Stimulated activated CD8-positive, alpha-beta memory T cell treated with anti-CD3 and anti-CD28 coated beads, Interleukin-7, amount 100 ng/mL, for 4 hours (primary cell): ENCODE measurements at regions not wholly inside any gene's neighbourhood (a gene's known extent, or its start where the extent isn't known, plus 50 kb on each side); places are given as distances from the start of the nearest gene placed in this dataset.

Source experiments
- DNase-seq, 2 donors: peaks; one replicate each; pipeline ENCODE4 v3.0.0-alpha.2; 2020; ENCODE audit warnings: low read depth in 2 of 2

DNA sequence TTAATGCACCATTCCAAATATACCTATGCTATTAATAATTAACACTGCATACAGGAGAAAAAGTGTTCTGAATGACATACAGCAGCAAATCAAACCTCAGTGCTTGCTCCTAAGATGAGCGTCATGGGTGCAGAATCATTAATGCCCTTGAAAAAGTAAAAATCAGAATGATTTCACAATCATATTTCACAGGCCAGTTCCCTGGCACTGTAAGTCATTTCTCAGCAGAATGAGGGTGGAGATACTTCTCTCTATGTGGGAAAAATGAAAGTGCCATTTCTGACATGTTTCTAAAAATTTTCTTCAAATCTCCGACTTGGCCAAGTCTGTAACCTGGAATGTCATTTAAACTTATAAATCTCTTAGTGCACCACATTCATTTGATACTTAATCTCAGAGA, 549.8 kb upstream of the AGTR1 start:
- no peak for DNase-seq

DNA sequence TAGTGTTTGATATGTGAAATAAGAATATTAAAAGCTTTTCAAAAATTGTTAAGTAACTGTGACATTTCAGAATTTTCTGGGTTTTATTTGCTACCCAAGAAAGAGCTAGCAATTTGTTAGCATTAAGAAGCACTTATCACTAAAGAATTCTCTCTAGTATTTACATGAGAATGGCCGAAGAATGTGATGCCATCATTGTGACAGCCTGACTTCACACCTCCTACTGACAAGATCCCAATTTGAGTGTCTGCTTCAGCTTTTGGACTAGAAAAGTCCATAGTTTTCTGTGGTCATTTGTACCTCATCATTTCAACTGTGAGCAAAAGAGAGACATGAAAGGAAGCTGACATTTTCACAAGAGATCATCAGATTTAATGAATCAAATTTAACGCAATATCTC, 548.1 kb upstream of the AGTR1 start:
- no peak for DNase-seq

DNA sequence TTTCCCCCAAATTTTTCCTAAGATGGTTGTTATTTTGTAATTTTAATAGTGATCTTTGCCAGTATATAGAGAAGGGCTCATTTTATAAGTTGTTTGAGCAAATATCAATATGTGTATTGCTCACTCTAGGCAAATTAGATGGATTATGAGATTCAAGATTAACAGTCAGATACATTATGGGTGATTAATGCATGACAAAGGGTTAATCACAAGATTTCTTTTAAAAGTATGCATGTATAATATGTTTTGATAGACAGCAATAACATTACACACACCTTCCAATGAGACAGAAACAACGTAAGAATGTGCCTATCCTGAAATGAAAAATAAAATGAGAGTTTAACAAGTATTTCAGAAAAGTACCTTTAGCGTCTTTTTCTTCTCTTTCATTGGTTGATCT, 547.6 kb upstream of the AGTR1 start:
- DNase-seq: no peak

GRCh38 chr3:148158210-148158609, 539.5 kb upstream of the AGTR1 start:
- no peak for DNase-seq

DNA sequence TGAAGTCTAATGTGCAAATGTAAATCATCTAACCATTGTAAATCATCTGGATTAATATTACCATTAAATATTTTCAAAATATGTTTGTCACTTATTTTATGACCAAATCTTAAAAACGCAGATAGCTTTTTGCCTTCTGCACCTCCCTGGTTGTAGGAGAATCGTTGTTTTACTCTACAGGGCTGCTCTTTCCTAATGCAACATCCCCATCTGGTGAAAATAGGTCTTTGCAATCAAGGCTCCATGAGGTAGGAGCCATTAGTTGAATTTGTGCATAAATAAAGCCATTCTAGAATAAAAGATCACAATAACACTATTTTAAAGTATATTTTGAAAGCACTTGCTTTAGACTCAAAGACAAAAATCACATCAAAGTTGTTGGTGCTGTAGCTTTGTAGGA, 535.6 kb upstream of the AGTR1 start:
- no peak for DNase-seq

DNA sequence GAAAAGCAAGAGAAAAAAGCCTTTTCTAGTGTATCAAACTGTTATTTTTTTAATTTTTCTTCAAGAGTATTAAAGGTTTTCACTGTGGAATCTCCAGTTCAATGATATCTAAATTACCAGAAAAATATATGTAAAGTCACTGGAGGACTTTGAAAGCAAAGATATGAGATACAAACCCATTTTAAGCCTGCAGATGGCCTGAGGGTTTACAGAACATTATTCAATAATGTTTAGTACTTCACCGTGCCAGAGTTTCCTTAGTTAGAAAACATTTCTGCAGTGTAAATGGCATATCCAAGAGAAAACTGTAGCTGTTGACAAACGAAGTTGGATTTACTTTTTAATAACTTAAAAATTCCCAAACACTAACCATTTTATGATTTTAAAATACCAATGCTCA, 529.4 kb upstream of the AGTR1 start:
- DNase-seq: no peak

DNA sequence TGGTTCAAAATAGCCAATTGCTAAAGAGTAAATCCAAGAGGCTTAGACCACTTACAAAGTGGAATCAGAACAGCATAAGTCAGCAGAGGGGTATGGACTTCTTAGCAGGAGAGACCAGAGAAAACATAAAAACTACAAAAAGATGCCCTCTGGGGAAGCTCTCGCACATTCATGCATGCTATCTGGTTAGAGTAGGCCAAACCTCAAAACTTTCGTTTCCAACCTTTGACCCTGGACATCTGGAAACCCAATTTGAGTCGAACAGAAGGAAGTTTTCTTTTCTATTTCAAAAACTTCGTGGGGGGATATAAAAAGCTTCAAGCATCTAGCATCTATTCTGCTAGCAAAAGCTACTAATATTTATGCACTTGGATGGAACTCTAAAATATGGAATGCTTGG, 523.9 kb upstream of the AGTR1 start:
- no peak for DNase-seq

DNA sequence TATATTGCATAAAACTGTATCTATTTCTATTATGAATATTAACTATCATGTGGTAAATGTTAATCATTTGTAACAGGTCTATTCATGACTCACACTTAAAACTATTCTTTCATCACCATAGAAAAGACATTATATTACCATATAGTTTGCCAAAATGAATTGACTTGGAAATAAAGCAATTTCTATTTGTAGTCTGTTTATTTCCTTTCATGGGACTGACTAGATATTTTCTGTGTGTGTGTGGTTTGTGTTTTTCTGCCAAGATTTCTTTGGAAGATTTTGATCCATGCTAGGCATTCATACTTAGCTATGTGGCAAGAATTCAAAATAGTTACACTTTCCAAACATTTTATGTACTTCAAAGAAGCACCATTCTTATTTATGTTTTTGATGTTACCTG, 522.5 kb upstream of the AGTR1 start:
- no peak for DNase-seq

GRCh38 chr3:148178503-148178902, 519.2 kb upstream of the AGTR1 start:
- DNase-seq: no peak

DNA sequence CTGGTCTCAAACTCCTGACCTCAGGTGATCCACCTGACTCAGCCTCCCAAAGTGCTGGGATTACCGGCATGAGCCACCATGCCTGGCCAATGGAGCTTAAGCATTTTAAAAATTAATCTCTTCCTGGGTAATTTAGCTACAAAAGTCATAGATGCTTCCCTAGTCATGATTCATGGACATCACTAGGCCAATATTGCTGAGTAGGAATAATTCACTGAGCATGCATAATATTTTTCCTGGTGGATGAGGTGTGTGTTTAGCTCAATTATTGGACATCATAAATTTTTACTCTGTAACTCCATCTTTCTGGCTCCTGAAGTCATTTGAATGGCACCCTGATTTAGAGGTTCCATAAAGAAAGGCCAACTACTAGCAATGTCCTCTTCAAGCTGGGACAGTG, 512.9 kb upstream of the AGTR1 start:
- DNase-seq: no peak

DNA sequence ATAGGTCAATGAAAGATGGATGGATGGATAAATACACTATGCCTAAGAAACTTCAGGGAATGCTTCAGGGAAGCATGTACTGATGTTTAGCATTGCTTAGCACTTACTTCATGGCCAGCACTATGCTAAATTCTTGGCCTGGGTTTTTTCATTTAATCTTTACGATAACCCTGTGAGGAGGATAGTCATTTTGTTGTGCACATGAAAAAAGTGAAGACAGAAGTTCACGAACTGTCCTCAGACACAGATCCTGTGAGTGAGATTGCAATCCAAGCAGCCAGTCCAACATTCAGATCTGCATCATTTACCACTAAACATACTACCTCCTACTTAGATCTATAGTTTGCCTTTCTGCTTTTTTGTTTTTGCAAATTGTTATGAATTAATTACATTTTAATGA, 510.8 kb upstream of the AGTR1 start:
- no peak for DNase-seq

DNA sequence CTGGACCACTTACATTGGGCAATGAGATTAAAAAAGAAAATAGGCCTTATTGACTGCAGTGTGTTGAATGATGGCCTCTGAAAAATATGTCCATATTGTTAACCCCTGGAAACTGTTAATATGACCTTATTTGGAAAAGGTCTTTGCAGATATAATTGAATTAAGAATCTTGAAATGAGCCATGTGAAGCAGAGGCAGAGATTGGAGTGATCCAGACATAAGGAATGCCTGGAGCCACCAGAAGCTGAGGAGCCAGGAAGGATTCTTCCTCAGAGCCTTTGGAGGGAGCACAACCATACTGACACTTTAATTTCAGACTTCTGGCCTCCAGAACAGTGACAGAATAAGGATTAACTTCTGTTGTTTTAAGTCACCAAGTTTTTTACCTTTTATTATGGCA, 510.4 kb upstream of the AGTR1 start:
- DNase-seq: no peak

DNA sequence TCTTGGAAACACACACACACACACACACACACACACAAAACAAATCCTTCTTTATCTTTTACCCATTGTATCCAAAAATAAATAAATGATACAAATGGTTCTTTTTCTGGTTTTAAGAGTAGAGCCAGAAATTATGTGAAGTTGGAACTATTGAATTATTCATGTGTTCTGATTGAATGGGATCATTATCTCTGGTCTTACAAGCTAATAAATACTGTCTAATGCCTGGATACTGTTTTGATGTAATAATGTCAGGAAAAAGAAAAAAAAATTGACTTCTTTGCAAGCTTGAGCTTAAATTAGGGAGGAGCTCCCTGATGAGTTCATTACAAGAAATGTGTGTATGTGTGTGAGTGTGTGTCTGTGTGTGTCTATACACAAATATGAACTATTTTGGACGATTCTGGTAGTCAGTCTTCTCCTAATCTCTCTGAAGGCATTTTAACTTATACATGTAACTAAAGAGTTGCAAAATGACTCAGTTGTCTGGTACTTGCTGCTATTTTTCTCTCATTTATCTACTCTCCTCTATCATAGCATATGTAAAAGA, 507.2 kb upstream of the AGTR1 start:
- DNase-seq: no peak

- DNase-seq: no peak
Observed at GRCh38 chr3:148191966-148192365, 505.7 kb upstream of the AGTR1 start.

- no peak for DNase-seq
Observed at GRCh38 chr3:148197061-148197460, 500.6 kb upstream of the AGTR1 start.

- DNase-seq: no peak
Observed at GRCh38 chr3:148202386-148202785, 495.3 kb upstream of the AGTR1 start.

GRCh38 chr3:148203297-148204010, 494.2 kb upstream of the AGTR1 start:
- no peak for DNase-seq

DNA sequence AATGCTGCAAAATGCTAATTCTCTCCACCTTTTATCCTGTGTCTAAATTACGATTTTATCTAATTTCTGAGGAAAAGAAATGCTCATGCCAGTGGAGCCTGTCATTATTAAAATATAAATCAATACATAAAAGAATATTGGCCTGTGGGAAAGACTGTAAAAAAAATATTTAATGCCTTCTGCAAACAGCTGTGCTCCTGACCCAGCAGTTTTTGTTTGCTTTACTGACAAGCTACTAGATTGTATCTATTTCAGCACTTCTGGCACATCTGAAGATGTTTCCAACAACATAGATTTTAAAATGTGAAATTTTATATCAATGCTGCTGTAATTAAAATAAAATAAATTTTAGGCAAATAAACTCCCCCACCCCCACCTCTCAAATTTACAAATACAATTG, 493.6 kb upstream of the AGTR1 start:
- DNase-seq: no peak

- DNase-seq: no peak
Observed at GRCh38 chr3:148205977-148206376, 491.7 kb upstream of the AGTR1 start.

- no peak for DNase-seq
Observed at GRCh38 chr3:148206446-148206845, 491.3 kb upstream of the AGTR1 start.

- no peak for DNase-seq
Observed at GRCh38 chr3:148208975-148209374, 488.7 kb upstream of the AGTR1 start.

GRCh38 chr3:148211725-148212124, 486.0 kb upstream of the AGTR1 start:
- DNase-seq: no peak

DNA sequence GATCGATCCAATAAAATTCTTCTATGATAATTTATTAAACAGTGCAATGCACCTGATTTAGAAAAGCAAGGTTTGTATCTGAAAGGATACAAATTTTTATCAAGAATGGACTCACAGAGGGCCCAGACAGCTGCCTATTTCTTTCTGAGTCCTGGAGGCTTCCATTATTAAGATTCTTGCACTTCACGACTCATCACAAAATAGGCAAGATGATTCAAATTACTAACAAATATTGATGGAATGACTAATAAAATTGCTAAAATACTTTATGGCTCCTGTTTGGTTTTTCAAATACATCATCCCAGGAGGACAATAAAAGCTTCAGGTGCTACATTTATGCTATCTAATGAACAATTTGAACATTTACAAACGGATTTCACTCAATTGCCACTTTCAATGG, 483.0 kb upstream of the AGTR1 start:
- no peak for DNase-seq

DNA sequence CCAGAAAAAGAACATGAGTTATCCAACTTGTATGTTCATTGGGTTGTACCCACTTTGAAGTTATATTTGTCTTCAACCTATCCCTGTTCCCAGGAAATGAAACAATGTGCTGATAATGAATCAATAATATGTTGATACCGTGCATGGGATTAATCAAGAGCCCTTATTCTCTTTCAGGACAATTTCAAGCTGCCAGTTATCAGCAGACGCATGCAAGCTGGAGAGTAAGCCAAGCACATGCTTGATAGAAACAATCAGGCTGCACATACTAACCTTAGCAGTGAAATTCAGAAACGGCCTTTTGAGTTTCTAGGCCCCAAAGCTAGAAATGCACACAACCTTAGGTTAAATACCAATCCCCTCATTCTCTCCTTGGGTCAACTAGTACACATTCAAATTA, 480.4 kb upstream of the AGTR1 start:
- DNase-seq: no peak
